ENCODE measurements at regions not wholly inside any gene's neighbourhood (a gene's known extent, or its start where the extent isn't known, plus 50 kb on each side); places are given as distances from the start of the nearest gene placed in this dataset.

GRCh38 chr12:33581613-33582122 lies 142.0 kb upstream of the SYT10 start:
- Histone ChIP-seq H3K36me3 (ENCODE audit: control insufficient read depth, insufficient read depth, low read length) (no peaks in the 10 kb centered on the region), H3K4me3 (ENCODE audit: low read depth, low read length) (no peak overlapping the region), H3K27me3 (ENCODE audit: control insufficient read depth, insufficient read depth, low read length) (no peaks in the 10 kb centered on the region)
- no peak for DNase-seq (ENCODE audit: low read depth)
- CTCF ChIA-PET, result interaction anchor here (1.0 kb wide), 1 partner anchor 13 kb away, joined by 3 read pairs; no protein-coding TSS in a partner anchor
- POLR2A ChIA-PET, result no interaction called here
- no peak for TF ChIP-seq CTCF (IDR thresholded peaks at IDR 0.05; ENCODE audit: insufficient read depth, low read depth, low read length)

- no peak for DNase-seq (ENCODE audit: low read depth)
- TF ChIP-seq CTCF (IDR thresholded peaks at IDR 0.05; ENCODE audit: insufficient read depth, low read depth, low read length), result no peak
- H3K36me3 ChIP-seq (ENCODE audit: control insufficient read depth, insufficient read depth, low read length), result no peaks in the 10 kb centered on the region
- ChIA-PET POLR2A (no interaction called here), CTCF (no interaction called here)
- no peaks in the 10 kb centered on the region for H3K27me3 ChIP-seq (ENCODE audit: control insufficient read depth, insufficient read depth, low read length)
- no peak overlapping the region for H3K4me3 ChIP-seq (ENCODE audit: low read depth, low read length)
Observed at GRCh38 chr12:33586576-33586975, 147.0 kb upstream of the SYT10 start.

GRCh38 chr12:33587354-33587753 lies 147.7 kb upstream of the SYT10 start:
- ChIA-PET POLR2A (no interaction called here), CTCF (no interaction called here)
- Histone ChIP-seq H3K36me3 (ENCODE audit: control insufficient read depth, insufficient read depth, low read length) (no peaks in the 10 kb centered on the region), H3K4me3 (ENCODE audit: low read depth, low read length) (no peak overlapping the region), H3K27me3 (ENCODE audit: control insufficient read depth, insufficient read depth, low read length) (no peaks in the 10 kb centered on the region)
- no peak for DNase-seq (ENCODE audit: low read depth)
- TF ChIP-seq CTCF (IDR thresholded peaks at IDR 0.05; ENCODE audit: insufficient read depth, low read depth, low read length), result no peak

- no peak for TF ChIP-seq CTCF (IDR thresholded peaks at IDR 0.05; ENCODE audit: insufficient read depth, low read depth, low read length)
- ChIA-PET POLR2A (no interaction called here), CTCF (no interaction called here)
- Histone ChIP-seq H3K36me3 (ENCODE audit: control insufficient read depth, insufficient read depth, low read length) (no peaks in the 10 kb centered on the region), H3K27me3 (ENCODE audit: control insufficient read depth, insufficient read depth, low read length) (no peaks in the 10 kb centered on the region), H3K4me3 (ENCODE audit: low read depth, low read length) (no peak overlapping the region)
- no peak for DNase-seq (ENCODE audit: low read depth)
Observed at GRCh38 chr12:33587784-33588712, 148.4 kb upstream of the SYT10 start.

GRCh38 chr12:33588725-33589405 lies 149.2 kb upstream of the SYT10 start:
- ChIA-PET CTCF (no interaction called here), POLR2A (no interaction called here)
- DNase-seq (ENCODE audit: low read depth), result no peak
- no peak overlapping the region for H3K4me3 ChIP-seq (ENCODE audit: low read depth, low read length)
- H3K27me3 ChIP-seq (ENCODE audit: control insufficient read depth, insufficient read depth, low read length), result no peaks in the 10 kb centered on the region
- TF ChIP-seq CTCF (IDR thresholded peaks at IDR 0.05; ENCODE audit: insufficient read depth, low read depth, low read length), result no peak
- H3K36me3 ChIP-seq (ENCODE audit: control insufficient read depth, insufficient read depth, low read length), result no peaks in the 10 kb centered on the region

Data from BJ (cell line).